C4-2B (cell line): ENCODE measurements at regions not wholly inside any gene's neighbourhood (a gene's known extent, or its start where the extent isn't known, plus 50 kb on each side); places are given as distances from the start of the nearest gene placed in this dataset.

Experiments
- H3K27ac ChIP-seq: fragments of 450-650 bp; 2 replicates; pipeline ENCODE4 v1.5.1; 2017
- CTCF ChIP-seq: fragments of 450-650 bp; conservative IDR thresholded peaks from 2 replicates; pipeline ENCODE4 v1.5.1; 2017; ENCODE audit warnings: mild to moderate bottlenecking
- ZFX ChIP-seq: fragments of 450-650 bp; IDR thresholded peaks from 2 replicates; pipeline ENCODE4 v1.6.1; 2017

- H3K27ac ChIP-seq = no peak overlapping the region
- no peak for TF ChIP-seq ZFX
- TF ChIP-seq CTCF = no peak
Measured at GRCh38 chr4:187227907-187228704, 504.4 kb upstream of the FAT1 start.

- no peak overlapping the region for H3K27ac ChIP-seq
- TF ChIP-seq ZFX (no peak), CTCF (no peak)
Measured at GRCh38 chr4:187232196-187232595, 508.5 kb upstream of the FAT1 start.

- H3K27ac ChIP-seq = no peak overlapping the region
- TF ChIP-seq CTCF = no peak
- no peak for TF ChIP-seq ZFX
Measured at GRCh38 chr4:187232796-187233195, 509.1 kb upstream of the FAT1 start.

GRCh38 chr4:187235456-187236170 lies 512.0 kb upstream of the FAT1 start:
- TF ChIP-seq CTCF (no peak), ZFX (no peak)
- no peak overlapping the region for H3K27ac ChIP-seq

- H3K27ac ChIP-seq = no peak overlapping the region
- TF ChIP-seq ZFX (no peak), CTCF (no peak)
Measured at GRCh38 chr4:187236209-187236890, 512.7 kb upstream of the FAT1 start.

GRCh38 chr4:187238646-187239045 lies 515.0 kb upstream of the FAT1 start:
- no peak for TF ChIP-seq CTCF
- no peak for TF ChIP-seq ZFX
- H3K27ac ChIP-seq = no peak overlapping the region

- no peak overlapping the region for H3K27ac ChIP-seq
- TF ChIP-seq ZFX (no peak), CTCF (no peak)
Measured at GRCh38 chr4:187251896-187252295, 528.2 kb upstream of the FAT1 start.
